Pancreas (tissue), 10 donors: ENCODE measurements at regions not wholly inside any gene's neighbourhood (a gene's known extent, or its start where the extent isn't known, plus 50 kb on each side); places are given as distances from the start of the nearest gene placed in this dataset.

ENCODE experiments used
- ATAC-seq, 4 donors: fragments of 200-7000 bp; cut with Tn5 transposase; one replicate each; pipeline versions ENCODE4 v1.8.0 to v1.9.1; 2020; ENCODE audit warnings: mild to moderate bottlenecking in 4 of 4, moderate library complexity in 4 of 4
- DNase-seq, 6 donors: peaks; one replicate each; pipeline ENCODE4 v3.0.0-alpha.2; 2020
- FAIRE-seq: peaks from 2 replicates; lab custom pipeline; 2012; peaks lifted over from hg19 to GRCh38; lab: Jason Lieb, UNC
- H3K27ac ChIP-seq, 4 donors: fragments of 200-600 bp; sonication (generic); 1 replicate in 3 of 4; 2 replicates in 1 of 4; pipeline versions ENCODE4 v1.5.0 to v1.8.0; 2020
- H3K27me3 ChIP-seq, 4 donors: fragments of 200-600 bp; one replicate each; pipeline ENCODE4 v1.8.0; 2021
- H3K36me3 ChIP-seq, 3 donors: fragments of 200-600 bp; sonication (generic) in 1 of 3; one replicate each; pipeline versions ENCODE4 v1.5.0 to v1.8.0; 2020 to 2021
- H3K4me1 ChIP-seq, 3 donors: fragments of 200-600 bp; one replicate each; pipeline ENCODE4 v1.8.0; 2021
- H3K4me3 ChIP-seq, 4 donors: fragments of 200-600 bp; sonication (generic) in 2 of 4; one replicate each; pipeline versions ENCODE4 v1.5.0 to v1.8.0; 2020 to 2021
- H3K9me3 ChIP-seq, 4 donors: fragments of 200-600 bp; one replicate each; pipeline ENCODE4 v1.8.0; 2021
- CTCF ChIP-seq, 4 donors: fragments of 200-600 bp; sonication (generic) in 3 of 4; IDR thresholded peaks; one replicate each; pipeline versions ENCODE4 v1.5.0 to v1.8.0; 2021; ENCODE audit warnings: antibody characterized with exemption in 4 of 4
- WGBS, 2 donors: extraction: QIAGEN DNeasy Blood & Tissue Kit; methylation state at CpG; one replicate each; pipeline ENCODE4 v1.1.7; 2013; 5-methylcytosine and 5-hydroxymethylcytosine counted together
- intact Hi-C, 3 donors: fragments of 100-400 bp; cut with DNase I; formaldehyde crosslinking; loops; one replicate each; pipeline versions ENCODE4 v1.11.1 to v1.14.2; 2022
- donor health status: healthy with polysubstance abuse.
- donor health status: DM: no; HTN: no; CAD: no; lungs with moderate emphysema.
- donor health status: DM: no; HTN: no; CAD: no.
- donor health status: control.
- donor health status: control.
- donor health status: Bipolar disorder and iron deficiency.
- donor health status: DM: yes; HTN: yes; CAD: no.
- donor health status: DM: no; HTN: no; CAD: no.
- donor health status: DM: no; HTN: no; CAD: no.
- donor health status: DM: yes; HTN: yes; CAD: no.

GRCh38 chr15:68482246-68482645, 50.3 kb upstream of the ITGA11 start:
- DNase-seq (no peak), ATAC-seq (no peak), FAIRE-seq (no peak)
- WGBS, 2 donors, result 87 to 88% methylated on average over 4 of the region's 4 CpGs
- no peak for TF ChIP-seq CTCF (IDR thresholded peaks at IDR 0.05)
- no peaks in the 10 kb centered on the region for H3K4me1 ChIP-seq
- no peak overlapping the region for H3K27ac ChIP-seq
- H3K27me3 ChIP-seq, result no peaks in the 10 kb centered on the region
- no peaks in the 10 kb centered on the region for H3K36me3 ChIP-seq
- H3K4me3 ChIP-seq, result no peak overlapping the region
- intact Hi-C loops, result no loop called here
- H3K9me3 ChIP-seq, result no peaks in the 10 kb centered on the region

DNA sequence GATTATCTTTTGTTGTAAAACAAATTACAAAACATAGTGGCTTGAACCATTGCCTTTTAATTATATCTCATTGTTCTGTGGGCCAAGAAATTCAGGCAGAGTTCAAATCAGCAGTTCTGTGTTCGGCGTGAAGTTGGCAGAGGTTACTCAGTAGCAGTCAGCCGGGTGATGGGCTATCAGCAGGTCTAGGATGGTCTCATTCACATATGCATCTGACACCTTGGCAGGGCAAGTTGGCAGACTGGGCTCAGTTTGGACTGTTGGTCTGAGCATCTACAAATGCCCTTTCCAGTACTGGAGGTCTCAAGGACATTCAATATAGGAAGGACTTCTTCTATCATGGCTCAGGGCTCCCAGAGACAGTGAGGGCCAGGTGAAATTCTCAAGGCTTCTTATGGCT, 51.2 kb upstream of the ITGA11 start:
- no peak overlapping the region for H3K4me3 ChIP-seq
- H3K4me1 ChIP-seq, result no peaks in the 10 kb centered on the region
- H3K9me3 ChIP-seq, result no peaks in the 10 kb centered on the region
- DNase-seq (no peak), ATAC-seq (no peak), FAIRE-seq (no peak)
- 73 to 77% methylated on average over 3 of the region's 3 CpGs for WGBS, 2 donors
- intact Hi-C loops, result no loop called here
- no peaks in the 10 kb centered on the region for H3K36me3 ChIP-seq
- no peak for TF ChIP-seq CTCF (IDR thresholded peaks at IDR 0.05)
- H3K27ac ChIP-seq, result no peak overlapping the region
- no peaks in the 10 kb centered on the region for H3K27me3 ChIP-seq

GRCh38 chr15:68484220-68484619, 52.3 kb upstream of the ITGA11 start:
- Histone ChIP-seq H3K36me3 (no peaks in the 10 kb centered on the region), H3K27ac (no peak overlapping the region), H3K9me3 (no peaks in the 10 kb centered on the region), H3K4me3 (no peak overlapping the region), H3K4me1 (no peaks in the 10 kb centered on the region), H3K27me3 (no peaks in the 10 kb centered on the region)
- ATAC-seq, result no peak
- FAIRE-seq, result no peak
- no peak for TF ChIP-seq CTCF (IDR thresholded peaks at IDR 0.05)
- intact Hi-C loops, result no loop called here
- no peak for DNase-seq

DNA sequence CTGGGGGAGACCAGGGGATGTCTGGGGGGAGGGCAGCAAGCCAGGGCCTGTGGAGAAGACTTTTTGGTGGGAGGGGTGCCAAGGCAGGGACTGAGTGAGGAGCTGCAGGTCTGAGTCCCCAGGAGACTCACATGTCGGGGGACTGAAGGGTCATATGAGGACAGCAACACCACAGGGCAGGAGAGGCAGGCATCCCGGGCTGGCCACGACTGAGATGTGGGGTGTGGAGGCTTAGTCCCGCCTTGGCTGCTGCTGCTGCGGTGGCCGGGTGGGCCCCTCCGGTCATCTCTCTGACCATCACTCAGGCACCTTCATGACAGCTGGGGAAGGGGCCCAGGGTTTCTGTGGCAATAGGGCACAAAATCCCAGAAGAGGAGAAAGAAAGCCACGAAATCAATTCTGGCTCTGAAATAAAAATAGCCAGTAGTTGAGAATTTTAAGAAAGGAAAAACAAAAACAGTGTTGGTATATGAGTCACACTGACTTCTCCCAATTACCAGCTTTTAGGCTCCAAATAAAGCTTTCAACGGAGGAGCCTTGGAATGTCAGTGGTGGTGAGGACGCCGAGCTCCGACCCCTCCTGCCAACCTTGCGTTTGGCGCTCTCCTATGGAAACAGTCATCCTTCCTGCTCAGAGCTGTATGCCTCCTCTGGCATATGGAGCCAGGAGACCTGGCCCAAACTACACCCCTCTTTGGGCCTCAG, 52.9 kb upstream of the ITGA11 start:
- FAIRE-seq, result no peak
- no peak for ATAC-seq
- intact Hi-C loops, result no loop called here
- Histone ChIP-seq H3K4me3 (no peak overlapping the region), H3K4me1 (no peaks in the 10 kb centered on the region), H3K36me3 (no peaks in the 10 kb centered on the region), H3K27me3 (no peaks in the 10 kb centered on the region), H3K27ac (peak overlapping the region in 1 of 4 donors; percentile 8), H3K9me3 (no peaks in the 10 kb centered on the region)
- no peak for DNase-seq
- 60 to 63% methylated on average over 14 of the region's 14 CpGs for WGBS, 2 donors
- no peak for TF ChIP-seq CTCF (IDR thresholded peaks at IDR 0.05)

- Histone ChIP-seq H3K36me3 (no peaks in the 10 kb centered on the region), H3K9me3 (no peaks in the 10 kb centered on the region), H3K4me1 (no peaks in the 10 kb centered on the region), H3K27ac (no peak overlapping the region), H3K4me3 (no peak overlapping the region), H3K27me3 (no peaks in the 10 kb centered on the region)
- 45 to 49% methylated on average over 6 of the region's 6 CpGs for WGBS, 2 donors
- ATAC-seq (no peak), DNase-seq (no peak), FAIRE-seq (no peak)
- intact Hi-C loops, result no loop called here
- no peak for TF ChIP-seq CTCF (IDR thresholded peaks at IDR 0.05)
Measured at GRCh38 chr15:68485721-68486360, 53.9 kb upstream of the ITGA11 start.
